GM19397 (cell line): ENCODE measurements at regions not wholly inside any gene's neighbourhood (a gene's known extent, or its start where the extent isn't known, plus 50 kb on each side); places are given as distances from the start of the nearest gene placed in this dataset.

Experiments
- ATAC-seq: cut with Tn5 transposase; IDR thresholded peaks from one replicate; pipeline ENCODE4 v1.9.1; 2021; ENCODE audit warnings: mild to moderate bottlenecking, moderate library complexity; ENCODE audit not compliant: unreplicated experiment

DNA sequence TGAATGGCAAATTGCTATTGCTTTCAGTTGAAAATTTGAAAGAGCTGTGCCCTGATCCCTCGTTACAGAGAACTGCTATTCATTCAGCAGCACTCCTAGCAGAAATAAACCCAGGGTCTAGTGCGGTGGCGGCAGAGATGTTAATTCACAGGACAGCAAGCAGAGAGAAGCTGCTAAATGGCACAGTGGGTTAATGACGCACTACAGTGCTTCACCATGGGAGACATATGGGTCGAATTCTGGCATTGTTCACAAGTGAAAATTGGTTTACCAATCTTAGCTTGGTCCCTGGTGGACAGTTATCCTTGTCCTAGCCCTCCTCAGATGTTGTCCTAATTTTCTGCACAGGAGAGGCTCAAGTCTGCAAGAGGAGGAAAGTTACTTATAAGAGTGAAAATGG lies 807.4 kb downstream of the TLE1 start:
- no peak for ATAC-seq

DNA sequence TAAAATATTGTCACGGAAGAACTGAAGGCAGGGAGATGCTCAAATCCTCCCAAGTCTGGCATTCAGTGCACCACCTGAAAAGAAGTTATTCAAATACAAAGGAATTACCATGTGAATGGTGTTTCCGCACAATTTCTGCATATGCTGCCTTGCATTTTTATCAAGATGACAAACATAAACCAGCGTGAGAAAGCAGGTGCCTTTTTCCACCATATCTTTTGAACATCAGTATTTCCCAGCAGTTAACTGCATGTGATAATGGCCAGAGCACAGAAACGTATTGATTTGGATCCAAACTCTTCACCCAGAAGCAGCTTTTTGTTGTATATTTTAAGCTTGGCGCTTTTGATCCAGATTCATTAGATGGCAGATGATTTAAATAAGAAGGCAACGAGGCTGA lies 808.0 kb downstream of the TLE1 start:
- no peak for ATAC-seq

DNA sequence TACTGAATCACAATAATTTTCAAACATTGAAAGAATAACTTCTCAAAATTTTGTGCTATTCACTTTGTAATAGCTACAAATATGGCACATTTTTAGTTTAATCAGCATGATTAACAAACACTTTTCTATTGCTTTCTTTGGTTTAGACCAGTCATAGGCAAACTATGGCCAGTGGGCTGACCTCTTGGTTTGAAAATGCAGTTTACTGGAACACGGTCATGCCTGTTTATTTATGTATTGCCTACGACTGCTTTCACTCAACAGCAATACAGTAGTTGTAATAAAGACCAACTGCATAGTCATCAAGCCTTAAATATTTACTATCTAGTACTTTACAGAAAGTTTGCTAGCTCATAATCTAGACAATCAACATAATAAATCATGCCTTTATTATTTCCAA lies 810.8 kb downstream of the TLE1 start:
- no peak for ATAC-seq

DNA sequence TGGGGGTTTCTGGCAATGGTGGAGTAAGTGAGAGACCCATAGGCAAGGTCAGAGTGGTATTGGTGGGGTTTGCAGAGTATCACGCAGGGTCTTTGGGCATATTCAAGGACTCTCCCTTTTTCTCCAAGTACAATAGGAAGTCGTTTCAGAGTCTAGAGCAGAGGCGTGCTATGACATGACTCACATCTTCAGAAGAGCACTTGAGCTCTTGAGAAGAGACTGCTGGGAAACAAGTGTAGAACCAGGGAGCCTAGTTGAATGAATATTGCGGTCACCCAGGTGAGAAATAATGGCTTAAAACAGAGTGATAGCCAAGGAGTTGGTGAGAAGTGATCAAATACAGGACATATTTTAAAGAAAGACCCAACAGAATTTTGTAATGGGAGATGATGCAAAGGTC lies 813.4 kb downstream of the TLE1 start:
- no peak for ATAC-seq

DNA sequence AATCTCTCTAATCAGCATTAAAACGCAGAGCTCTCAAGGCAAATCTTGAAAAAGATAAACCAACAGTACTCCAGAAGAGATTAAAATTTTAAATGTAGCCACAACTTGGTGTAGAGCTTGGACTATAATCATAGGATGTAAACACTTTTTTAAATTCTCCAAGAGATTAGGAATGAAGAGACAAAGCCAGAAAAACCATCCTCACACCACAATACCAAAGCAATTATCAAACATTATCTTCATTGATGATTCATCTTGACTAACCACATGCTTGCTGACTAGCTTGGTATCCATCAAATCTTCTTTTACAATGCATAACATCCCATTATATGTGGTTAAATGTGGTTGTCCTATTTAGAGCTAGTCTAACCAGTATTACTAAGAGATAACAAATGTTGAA lies 815.1 kb downstream of the TLE1 start:
- no peak for ATAC-seq

DNA sequence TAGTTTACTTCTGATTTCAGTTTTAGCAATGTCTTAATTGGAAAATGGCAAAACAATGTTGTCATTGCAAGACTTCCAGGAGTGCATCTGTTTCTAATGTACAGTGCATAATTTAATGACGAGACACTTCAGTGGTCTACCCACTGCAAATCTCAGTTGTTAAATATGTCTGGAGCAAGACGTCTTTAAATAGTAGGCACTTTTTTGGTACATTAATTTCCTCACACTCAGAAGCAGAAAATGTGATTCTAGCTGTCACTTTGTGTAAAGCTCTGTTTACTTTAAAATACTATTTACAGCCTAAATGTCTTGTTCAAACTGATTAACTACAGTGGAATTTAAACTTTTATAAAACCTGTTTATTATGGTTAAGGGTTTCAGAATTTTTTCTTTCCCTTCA lies 815.5 kb downstream of the TLE1 start:
- no peak for ATAC-seq

GRCh38 chr9:80871596-80871995 lies 817.8 kb downstream of the TLE1 start:
- ATAC-seq: no peak

DNA sequence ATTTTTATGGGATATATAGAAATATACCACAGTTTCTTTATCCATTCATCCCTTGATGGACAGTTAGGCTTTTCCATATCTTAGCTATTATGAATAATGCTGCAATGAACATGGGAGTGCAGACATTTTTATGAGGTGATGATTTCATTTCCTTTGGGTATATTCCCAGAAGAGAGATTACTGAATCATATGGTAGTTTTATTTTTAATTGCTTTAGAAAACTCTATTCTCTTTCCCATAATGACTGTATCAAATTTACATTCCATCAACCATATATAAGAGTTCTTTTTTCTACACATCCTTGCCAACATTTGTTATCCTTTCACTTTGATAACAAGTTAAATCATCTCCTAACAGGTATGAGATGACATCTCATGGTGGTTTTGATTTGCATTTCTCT lies 821.6 kb downstream of the TLE1 start:
- ATAC-seq: no peak

DNA sequence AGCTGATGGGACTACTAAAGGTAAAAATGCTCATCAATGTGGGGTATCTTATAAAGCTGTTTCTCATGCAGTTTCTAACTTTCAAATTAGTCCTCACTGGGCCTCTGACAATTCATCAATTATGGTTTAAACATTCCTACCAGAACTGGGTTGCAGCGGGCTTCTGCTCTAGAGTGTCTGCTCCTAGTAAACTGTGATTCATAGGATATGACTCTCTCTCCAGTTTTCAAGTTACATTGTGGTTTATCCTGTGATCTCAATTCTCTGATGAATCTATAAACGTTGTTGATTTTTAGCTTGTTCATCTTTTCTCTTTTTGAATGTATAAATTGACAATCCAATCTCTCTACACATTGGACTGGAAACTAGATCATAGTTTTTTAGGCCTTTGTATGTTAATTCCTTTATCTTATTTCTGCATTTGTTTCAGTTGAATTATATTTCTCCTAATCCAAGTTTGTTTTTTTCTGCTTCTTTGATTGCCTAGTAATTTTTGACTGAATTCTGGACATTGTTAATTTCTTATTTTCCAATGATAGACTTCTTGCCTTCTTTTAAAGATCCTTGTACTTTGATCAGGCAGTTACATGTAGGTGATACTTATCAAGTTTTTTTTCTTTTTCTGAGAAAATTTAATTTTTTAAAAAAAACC lies 822.6 kb downstream of the TLE1 start:
- ATAC-seq: no peak

DNA sequence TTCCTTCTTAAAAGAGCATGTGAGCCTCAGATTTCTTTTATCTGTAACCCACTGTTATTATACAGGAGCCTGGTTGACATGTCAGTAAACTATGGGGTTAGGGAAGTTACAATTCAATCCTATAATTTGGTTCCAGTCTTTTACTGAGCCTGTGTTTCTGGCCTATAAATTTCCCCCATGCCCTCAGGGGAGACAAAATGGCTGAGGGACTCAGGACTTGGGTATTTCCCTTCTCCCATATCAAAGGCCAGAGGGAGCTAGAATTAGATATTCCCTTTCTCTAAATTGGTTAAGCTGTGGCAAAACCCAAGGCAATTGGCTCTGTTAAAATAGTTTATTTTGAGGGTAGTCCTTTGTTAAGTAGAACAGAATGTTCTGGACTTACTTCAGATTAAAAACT lies 823.2 kb downstream of the TLE1 start:
- no peak for ATAC-seq

DNA sequence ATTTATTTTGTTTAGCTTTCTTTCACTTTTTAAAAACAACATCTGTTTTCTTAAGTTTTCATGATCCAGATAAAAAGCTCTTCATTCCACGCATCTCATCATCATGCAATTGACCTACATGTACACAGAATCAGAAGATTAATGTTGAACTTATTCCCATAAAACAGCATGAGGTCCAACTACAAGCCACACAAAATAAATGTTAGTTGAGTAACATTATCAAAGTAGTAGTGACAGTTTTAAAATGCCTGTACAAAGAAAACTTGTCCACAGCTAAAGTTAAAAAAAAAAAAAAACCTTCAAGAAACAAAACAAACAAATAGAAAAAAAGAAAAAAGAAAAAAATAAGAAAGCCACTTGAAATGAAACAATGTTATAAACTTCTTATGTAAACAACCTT lies 846.3 kb downstream of the TLE1 start:
- ATAC-seq: no peak

GRCh38 chr9:80842389-80842788 lies 847.0 kb downstream of the TLE1 start:
- no peak for ATAC-seq

- no peak for ATAC-seq
These were observed 847.5 kb downstream of the TLE1 start for GRCh38 chr9:80841888-80842287.

GRCh38 chr9:80839821-80840675 lies 849.3 kb downstream of the TLE1 start:
- ATAC-seq: no peak

DNA sequence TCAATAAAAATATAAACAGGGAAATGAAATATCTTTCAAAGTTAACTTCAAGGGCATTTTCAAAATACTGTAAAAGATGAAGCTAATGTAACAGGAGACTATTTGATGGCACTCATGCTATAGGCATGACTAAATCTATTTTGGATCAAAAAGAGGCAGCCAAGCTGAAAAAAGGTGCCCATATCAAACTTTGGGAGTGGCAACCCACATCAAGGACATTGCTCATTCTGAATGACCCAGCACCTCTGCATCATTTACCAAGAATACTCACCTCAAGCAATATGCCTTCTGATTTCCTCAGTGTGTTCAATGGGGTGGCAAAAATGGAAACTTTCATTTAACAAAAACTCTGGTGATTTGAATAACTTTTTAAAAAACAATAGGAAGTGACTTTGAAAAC lies 853.3 kb downstream of the TLE1 start:
- no peak for ATAC-seq

DNA sequence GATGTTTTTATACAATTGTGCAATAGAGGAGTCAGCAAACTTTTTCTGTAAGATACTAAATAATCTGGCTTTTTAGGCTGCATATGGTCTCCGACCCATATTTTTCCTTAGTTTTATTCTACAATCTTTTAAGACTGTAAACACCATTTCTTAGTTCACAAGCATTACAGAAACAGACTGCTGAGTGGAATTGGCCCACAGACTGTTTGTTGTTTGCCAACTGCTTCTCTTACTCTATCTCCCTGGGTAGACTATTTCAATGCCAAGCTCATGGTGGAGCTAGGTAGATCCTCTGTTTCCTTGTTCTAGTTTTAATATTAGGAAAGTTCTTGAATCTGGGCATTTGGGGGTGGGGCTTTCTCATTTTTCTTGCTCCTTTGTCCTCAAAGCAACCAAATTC lies 857.6 kb downstream of the TLE1 start:
- no peak for ATAC-seq

DNA sequence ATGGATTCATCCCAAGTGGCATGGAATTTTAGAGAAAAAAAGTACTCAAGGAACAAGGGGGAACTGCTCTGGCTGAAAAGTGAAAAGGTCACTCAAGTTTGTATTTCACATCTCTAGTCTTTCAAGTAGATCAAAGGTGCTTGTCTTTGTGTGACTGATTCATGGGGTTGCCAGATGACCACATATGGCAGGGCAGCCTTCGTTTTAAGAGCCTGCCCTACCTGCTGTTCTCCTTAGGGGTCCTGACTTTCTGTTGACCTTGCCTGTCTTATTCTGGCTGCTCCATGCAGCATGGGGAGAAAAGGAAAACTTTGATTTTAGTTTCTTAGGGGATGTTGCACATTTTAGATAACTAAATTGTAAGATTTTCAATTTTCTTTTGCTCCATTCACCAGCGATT lies 877.7 kb downstream of the TLE1 start:
- ATAC-seq: no peak

- ATAC-seq: no peak
These were observed 878.3 kb downstream of the TLE1 start for GRCh38 chr9:80811003-80811402.

DNA sequence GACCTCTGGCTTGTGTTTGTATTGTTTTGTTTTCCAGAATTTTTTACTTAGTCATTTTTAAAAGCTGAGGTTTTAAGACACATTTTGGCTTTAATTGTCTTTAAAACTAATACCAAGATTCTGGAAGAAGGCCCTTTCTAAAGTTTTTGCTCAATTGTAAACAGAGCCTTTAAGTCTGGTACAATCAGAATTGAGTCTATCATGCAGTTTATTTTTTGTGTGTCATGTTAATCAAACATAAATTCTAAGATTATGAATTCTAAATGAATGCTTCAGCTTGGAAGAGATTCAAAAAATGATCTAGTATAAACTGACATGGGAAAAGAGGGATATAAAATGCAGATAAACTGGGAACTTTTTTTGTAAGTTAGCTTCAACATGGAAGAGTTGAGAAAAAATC lies 882.7 kb downstream of the TLE1 start:
- no peak for ATAC-seq

DNA sequence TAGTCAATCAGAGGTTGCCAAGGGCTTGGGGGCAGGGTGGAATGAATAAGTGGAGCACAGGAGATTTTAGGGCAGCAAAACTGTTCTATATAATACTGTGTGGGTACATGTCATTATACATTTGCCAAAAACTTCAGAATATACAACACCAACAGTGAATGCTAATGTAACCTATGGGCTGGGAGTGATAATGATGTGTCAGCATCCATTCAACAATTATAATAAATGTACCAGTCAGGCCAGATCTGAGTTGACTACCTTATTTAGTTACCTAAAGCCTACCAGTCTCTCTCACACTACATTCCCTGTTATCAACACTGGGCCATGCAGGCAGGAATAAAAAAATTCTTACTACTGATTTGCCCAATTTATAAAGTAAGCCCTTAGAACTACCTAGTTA lies 884.5 kb downstream of the TLE1 start:
- no peak for ATAC-seq

GRCh38 chr9:80797831-80798688 lies 891.3 kb downstream of the TLE1 start:
- ATAC-seq: no peak
